ENCODE measurements at regions not wholly inside any gene's neighbourhood (a gene's known extent, or its start where the extent isn't known, plus 50 kb on each side); places are given as distances from the start of the nearest gene placed in this dataset.

GRCh38 chr11:135075740-135076139 lies 663.7 kb upstream of the B3GAT1 start:
- no peak for DNase-seq (ENCODE audit: low spot score)

- peak; percentile 22 for DNase-seq (ENCODE audit: low spot score)
Measured at GRCh38 chr11:135074397-135074998, 662.5 kb upstream of the B3GAT1 start.

GRCh38 chr11:135073870-135074269 lies 661.8 kb upstream of the B3GAT1 start:
- no peak for DNase-seq (ENCODE audit: low spot score)

- DNase-seq (ENCODE audit: low spot score), result no peak
Measured at GRCh38 chr11:135073381-135073780, 661.3 kb upstream of the B3GAT1 start.

- no peak for DNase-seq (ENCODE audit: low spot score)
Measured at GRCh38 chr11:135069890-135070289, 657.8 kb upstream of the B3GAT1 start.

GRCh38 chr11:135069063-135069462 lies 657.0 kb upstream of the B3GAT1 start:
- DNase-seq (ENCODE audit: low spot score), result no peak

- no peak for DNase-seq (ENCODE audit: low spot score)
Measured at GRCh38 chr11:135062994-135063393, 651.0 kb upstream of the B3GAT1 start.

- no peak for DNase-seq (ENCODE audit: low spot score)
Measured at GRCh38 chr11:135061166-135061565, 649.1 kb upstream of the B3GAT1 start.

GRCh38 chr11:135046986-135047385 lies 634.9 kb upstream of the B3GAT1 start:
- no peak for DNase-seq (ENCODE audit: low spot score)

GRCh38 chr11:135046556-135046955 lies 634.5 kb upstream of the B3GAT1 start:
- peak; percentile 16 for DNase-seq (ENCODE audit: low spot score)

GRCh38 chr11:135043434-135043833 lies 631.4 kb upstream of the B3GAT1 start:
- no peak for DNase-seq (ENCODE audit: low spot score)

GRCh38 chr11:135037828-135038227 lies 625.8 kb upstream of the B3GAT1 start:
- no peak for DNase-seq (ENCODE audit: low spot score)

- DNase-seq (ENCODE audit: low spot score), result no peak
Measured at GRCh38 chr11:135036488-135037297, 624.7 kb upstream of the B3GAT1 start.

- DNase-seq (ENCODE audit: low spot score), result no peak
Measured at GRCh38 chr11:135035282-135035681, 623.2 kb upstream of the B3GAT1 start.

GRCh38 chr11:135033540-135033939 lies 621.5 kb upstream of the B3GAT1 start:
- DNase-seq (ENCODE audit: low spot score), result peak; percentile 53

- no peak for DNase-seq (ENCODE audit: low spot score)
Measured at GRCh38 chr11:135031205-135031989, 619.4 kb upstream of the B3GAT1 start.

GRCh38 chr11:135027461-135027860 lies 615.4 kb upstream of the B3GAT1 start:
- DNase-seq (ENCODE audit: low spot score), result no peak

- no peak for DNase-seq (ENCODE audit: low spot score)
Measured at GRCh38 chr11:135023499-135023898, 611.5 kb upstream of the B3GAT1 start.

- no peak for DNase-seq (ENCODE audit: low spot score)
Measured at GRCh38 chr11:135022454-135022853, 610.4 kb upstream of the B3GAT1 start.

- DNase-seq (ENCODE audit: low spot score), result no peak
Measured at GRCh38 chr11:135019899-135020298, 607.9 kb upstream of the B3GAT1 start.

GRCh38 chr11:135019343-135019871 lies 607.4 kb upstream of the B3GAT1 start:
- DNase-seq (ENCODE audit: low spot score), result no peak

- DNase-seq (ENCODE audit: low spot score), result no peak
Measured at GRCh38 chr11:135017296-135017695, 605.3 kb upstream of the B3GAT1 start.

- no peak for DNase-seq (ENCODE audit: low spot score)
Measured at GRCh38 chr11:135015966-135016365, 603.9 kb upstream of the B3GAT1 start.

Measured in putamen (tissue), 1 donor.